ENCODE measurements at regions not wholly inside any gene's neighbourhood (a gene's known extent, or its start where the extent isn't known, plus 50 kb on each side); places are given as distances from the start of the nearest gene placed in this dataset.

DNA sequence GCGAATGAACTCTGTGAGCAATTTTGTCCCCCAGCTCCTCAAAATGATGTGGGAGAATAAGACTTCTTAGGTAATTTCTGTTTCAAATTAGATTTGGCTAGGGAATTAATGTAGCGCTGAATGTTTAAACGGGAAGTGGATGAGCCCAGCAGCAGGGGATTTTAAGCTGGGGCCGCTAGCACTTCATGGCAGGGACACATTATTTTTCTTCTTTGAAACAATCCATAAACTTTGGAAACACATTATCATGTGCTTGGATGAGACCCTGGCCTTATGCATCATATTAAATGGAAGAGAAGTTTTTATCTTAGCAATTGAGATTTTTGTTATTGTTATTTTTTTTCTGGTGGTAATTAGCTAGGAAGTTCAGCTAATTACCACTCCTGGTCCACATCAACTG lies 74.2 kb upstream of the FUCA2 start (continued):
- TF ChIP-seq, protein P1, sequence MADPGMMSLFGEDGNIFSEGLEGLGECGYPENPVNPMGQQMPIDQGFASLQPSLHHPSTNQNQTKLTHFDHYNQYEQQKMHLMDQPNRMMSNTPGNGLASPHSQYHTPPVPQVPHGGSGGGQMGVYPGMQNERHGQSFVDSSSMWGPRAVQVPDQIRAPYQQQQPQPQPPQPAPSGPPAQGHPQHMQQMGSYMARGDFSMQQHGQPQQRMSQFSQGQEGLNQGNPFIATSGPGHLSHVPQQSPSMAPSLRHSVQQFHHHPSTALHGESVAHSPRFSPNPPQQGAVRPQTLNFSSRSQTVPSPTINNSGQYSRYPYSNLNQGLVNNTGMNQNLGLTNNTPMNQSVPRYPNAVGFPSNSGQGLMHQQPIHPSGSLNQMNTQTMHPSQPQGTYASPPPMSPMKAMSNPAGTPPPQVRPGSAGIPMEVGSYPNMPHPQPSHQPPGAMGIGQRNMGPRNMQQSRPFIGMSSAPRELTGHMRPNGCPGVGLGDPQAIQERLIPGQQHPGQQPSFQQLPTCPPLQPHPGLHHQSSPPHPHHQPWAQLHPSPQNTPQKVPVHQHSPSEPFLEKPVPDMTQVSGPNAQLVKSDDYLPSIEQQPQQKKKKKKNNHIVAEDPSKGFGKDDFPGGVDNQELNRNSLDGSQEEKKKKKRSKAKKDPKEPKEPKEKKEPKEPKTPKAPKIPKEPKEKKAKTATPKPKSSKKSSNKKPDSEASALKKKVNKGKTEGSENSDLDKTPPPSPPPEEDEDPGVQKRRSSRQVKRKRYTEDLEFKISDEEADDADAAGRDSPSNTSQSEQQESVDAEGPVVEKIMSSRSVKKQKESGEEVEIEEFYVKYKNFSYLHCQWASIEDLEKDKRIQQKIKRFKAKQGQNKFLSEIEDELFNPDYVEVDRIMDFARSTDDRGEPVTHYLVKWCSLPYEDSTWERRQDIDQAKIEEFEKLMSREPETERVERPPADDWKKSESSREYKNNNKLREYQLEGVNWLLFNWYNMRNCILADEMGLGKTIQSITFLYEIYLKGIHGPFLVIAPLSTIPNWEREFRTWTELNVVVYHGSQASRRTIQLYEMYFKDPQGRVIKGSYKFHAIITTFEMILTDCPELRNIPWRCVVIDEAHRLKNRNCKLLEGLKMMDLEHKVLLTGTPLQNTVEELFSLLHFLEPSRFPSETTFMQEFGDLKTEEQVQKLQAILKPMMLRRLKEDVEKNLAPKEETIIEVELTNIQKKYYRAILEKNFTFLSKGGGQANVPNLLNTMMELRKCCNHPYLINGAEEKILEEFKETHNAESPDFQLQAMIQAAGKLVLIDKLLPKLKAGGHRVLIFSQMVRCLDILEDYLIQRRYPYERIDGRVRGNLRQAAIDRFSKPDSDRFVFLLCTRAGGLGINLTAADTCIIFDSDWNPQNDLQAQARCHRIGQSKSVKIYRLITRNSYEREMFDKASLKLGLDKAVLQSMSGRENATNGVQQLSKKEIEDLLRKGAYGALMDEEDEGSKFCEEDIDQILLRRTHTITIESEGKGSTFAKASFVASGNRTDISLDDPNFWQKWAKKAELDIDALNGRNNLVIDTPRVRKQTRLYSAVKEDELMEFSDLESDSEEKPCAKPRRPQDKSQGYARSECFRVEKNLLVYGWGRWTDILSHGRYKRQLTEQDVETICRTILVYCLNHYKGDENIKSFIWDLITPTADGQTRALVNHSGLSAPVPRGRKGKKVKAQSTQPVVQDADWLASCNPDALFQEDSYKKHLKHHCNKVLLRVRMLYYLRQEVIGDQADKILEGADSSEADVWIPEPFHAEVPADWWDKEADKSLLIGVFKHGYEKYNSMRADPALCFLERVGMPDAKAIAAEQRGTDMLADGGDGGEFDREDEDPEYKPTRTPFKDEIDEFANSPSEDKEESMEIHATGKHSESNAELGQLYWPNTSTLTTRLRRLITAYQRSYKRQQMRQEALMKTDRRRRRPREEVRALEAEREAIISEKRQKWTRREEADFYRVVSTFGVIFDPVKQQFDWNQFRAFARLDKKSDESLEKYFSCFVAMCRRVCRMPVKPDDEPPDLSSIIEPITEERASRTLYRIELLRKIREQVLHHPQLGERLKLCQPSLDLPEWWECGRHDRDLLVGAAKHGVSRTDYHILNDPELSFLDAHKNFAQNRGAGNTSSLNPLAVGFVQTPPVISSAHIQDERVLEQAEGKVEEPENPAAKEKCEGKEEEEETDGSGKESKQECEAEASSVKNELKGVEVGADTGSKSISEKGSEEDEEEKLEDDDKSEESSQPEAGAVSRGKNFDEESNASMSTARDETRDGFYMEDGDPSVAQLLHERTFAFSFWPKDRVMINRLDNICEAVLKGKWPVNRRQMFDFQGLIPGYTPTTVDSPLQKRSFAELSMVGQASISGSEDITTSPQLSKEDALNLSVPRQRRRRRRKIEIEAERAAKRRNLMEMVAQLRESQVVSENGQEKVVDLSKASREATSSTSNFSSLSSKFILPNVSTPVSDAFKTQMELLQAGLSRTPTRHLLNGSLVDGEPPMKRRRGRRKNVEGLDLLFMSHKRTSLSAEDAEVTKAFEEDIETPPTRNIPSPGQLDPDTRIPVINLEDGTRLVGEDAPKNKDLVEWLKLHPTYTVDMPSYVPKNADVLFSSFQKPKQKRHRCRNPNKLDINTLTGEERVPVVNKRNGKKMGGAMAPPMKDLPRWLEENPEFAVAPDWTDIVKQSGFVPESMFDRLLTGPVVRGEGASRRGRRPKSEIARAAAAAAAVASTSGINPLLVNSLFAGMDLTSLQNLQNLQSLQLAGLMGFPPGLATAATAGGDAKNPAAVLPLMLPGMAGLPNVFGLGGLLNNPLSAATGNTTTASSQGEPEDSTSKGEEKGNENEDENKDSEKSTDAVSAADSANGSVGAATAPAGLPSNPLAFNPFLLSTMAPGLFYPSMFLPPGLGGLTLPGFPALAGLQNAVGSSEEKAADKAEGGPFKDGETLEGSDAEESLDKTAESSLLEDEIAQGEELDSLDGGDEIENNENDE (IDR thresholded peaks at IDR 0.05; ENCODE audit: insufficient replicate concordance, low read length): no peak
- no peak for TF ChIP-seq POLR2A (IDR thresholded peaks at IDR 0.05; ENCODE audit: control extremely low read depth in 1 of 2, low read depth in 2 of 2, low read length in 2 of 2)

All from H1 (cell line).